BE2C (cell line): ENCODE measurements at regions not wholly inside any gene's neighbourhood (a gene's known extent, or its start where the extent isn't known, plus 50 kb on each side); places are given as distances from the start of the nearest gene placed in this dataset.

Experiments used
- DNase-seq: peaks from one replicate; pipeline ENCODE4 v3.0.0-alpha.2; 2020
- H3K27me3 ChIP-seq: fragments of 250-450 bp; sonication (Bioruptor Pico); 2 replicates; pipeline ENCODE4 v1.5.1; 2020; ENCODE audit warnings: mild to moderate bottlenecking
- H3K36me3 ChIP-seq: fragments of 250-450 bp; sonication (Bioruptor Pico); 2 replicates; pipeline ENCODE4 v1.5.1; 2020; ENCODE audit warnings: mild to moderate bottlenecking
- H3K4me1 ChIP-seq: fragments of 250-450 bp; sonication (Bioruptor Pico); 2 replicates; pipeline ENCODE4 v1.5.1; 2020
- H3K4me3 ChIP-seq: 2 replicates; pipeline ENCODE4 v1.5.1; 2011; ENCODE audit warnings: low read depth, low read length
- H3K9me3 ChIP-seq: fragments of 250-450 bp; sonication (Bioruptor Pico); 2 replicates; pipeline ENCODE4 v1.5.1; 2020
- TF ChIP-seq, protein P1 (sequence below): IDR thresholded peaks from 2 replicates; pipeline ENCODE4 v1.5.1; 2012; ENCODE audit warnings: mild to moderate bottlenecking, low read depth, low read length

DNA sequence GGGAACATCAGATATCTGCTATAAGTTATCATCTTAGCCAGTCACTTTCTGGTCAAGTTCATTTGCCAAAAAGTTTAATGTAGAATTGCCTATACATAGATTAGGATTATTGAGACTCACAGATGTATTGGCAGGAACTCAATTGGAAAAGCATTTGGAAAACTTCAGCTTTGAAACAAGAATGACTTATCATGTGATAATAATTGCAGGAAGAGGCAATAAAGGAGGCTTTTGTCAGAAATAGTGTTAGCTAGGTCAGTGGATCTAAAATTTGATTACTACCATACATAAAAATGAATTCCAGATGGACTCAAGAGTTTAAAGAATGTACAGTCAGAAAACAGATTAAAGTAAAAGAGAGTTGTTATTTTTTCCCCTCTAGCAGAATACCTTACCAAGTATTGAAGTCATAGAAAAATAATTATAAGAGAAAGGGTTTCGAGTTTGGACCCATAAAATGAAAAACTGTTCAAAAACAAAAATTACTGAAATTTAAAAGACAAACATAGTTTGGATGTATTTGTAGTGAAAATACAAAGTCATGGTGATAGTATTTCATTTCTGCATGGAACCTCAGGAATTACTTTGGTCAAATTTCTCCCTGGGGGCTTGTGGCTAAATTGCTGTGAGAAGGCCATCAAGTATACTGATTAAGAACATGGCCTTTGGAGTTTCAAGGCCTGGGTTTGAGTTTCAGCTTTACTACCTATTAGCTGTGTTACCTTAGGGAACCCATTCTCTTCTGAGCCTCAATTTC is 159.9 kb downstream of the TMEM38B start:
- TF ChIP-seq, protein P1, sequence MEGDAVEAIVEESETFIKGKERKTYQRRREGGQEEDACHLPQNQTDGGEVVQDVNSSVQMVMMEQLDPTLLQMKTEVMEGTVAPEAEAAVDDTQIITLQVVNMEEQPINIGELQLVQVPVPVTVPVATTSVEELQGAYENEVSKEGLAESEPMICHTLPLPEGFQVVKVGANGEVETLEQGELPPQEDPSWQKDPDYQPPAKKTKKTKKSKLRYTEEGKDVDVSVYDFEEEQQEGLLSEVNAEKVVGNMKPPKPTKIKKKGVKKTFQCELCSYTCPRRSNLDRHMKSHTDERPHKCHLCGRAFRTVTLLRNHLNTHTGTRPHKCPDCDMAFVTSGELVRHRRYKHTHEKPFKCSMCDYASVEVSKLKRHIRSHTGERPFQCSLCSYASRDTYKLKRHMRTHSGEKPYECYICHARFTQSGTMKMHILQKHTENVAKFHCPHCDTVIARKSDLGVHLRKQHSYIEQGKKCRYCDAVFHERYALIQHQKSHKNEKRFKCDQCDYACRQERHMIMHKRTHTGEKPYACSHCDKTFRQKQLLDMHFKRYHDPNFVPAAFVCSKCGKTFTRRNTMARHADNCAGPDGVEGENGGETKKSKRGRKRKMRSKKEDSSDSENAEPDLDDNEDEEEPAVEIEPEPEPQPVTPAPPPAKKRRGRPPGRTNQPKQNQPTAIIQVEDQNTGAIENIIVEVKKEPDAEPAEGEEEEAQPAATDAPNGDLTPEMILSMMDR, result no peak
- no peaks in the 10 kb centered on the region for H3K27me3 ChIP-seq

DNA sequence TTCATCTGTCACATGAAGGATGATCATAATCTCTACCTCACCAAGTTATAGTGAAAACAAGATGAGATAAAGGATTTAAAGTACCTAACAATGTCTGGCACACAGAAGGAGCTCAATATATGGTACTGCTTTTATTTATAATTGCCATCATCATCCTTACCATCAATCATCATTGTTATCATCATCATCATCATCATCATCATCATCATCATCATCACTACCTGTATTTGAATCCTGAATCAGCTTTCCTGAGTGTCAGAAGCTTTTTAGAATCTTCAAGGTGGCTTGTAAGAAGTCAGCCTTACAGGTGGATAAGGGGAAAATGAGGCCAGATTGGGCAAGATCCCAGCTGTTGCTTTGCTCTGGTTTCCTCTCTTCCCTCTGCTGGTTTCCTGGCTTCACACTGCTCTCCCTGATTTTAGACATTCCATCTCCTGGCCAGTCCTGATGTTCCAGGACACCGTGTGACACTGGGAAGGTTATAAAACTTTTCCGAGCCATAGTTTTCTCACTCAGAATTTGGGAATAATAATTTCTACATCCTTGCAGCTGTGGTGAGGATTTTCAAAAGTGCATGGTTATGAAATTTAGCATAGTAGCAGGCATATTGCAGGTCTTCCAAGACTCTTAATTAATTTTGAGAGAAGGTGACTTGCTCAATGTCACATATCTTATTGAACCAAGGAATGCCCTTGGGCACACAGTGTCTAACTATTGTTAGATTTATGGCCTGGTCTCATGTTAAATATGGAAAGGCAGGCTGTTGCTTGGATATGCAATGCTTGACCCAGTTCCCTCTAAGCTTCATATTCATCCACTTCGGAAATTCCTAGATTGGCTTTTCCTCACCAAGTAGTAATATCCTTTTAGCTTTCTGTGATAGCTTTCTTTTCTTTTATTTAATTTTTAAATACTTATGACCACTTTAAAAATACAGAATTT is 160.7 kb downstream of the TMEM38B start:
- no peaks in the 10 kb centered on the region for H3K4me1 ChIP-seq
- TF ChIP-seq, protein P1, result no peak
- H3K4me3 ChIP-seq, result no peak overlapping the region
- H3K27me3 ChIP-seq, result no peaks in the 10 kb centered on the region
- H3K36me3 ChIP-seq, result no peaks in the 10 kb centered on the region
- DNase-seq, result no peak
- no peaks in the 10 kb centered on the region for H3K9me3 ChIP-seq

More for the DNA sequence above, 159.9 kb downstream of the TMEM38B start:
- no peak for DNase-seq
- H3K9me3 ChIP-seq, result no peaks in the 10 kb centered on the region
- no peaks in the 10 kb centered on the region for H3K36me3 ChIP-seq
- no peaks in the 10 kb centered on the region for H3K4me1 ChIP-seq
- H3K4me3 ChIP-seq, result no peak overlapping the region

DNA sequence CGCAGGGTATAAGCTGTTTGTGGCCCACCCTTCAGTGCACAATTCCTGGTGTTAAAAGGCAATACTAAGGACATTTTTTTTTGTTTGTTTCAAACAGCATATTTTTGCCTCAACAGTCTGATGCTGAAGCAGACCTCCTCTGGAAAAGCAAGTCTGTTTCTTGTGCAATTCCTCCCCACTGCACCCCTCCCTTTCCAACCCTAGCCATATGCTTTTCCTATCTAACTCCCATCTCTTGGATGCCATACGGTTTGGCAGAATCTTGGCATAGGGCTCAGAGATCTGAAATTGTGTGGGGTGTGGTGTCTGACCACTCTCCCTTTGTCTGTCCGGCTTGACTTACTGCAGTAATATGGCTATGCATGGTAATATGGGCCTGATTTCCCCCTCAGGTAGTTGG is 161.6 kb downstream of the TMEM38B start:
- no peaks in the 10 kb centered on the region for H3K9me3 ChIP-seq
- H3K4me1 ChIP-seq, result no peaks in the 10 kb centered on the region
- H3K27me3 ChIP-seq, result no peaks in the 10 kb centered on the region
- no peak for DNase-seq
- no peaks in the 10 kb centered on the region for H3K36me3 ChIP-seq
- TF ChIP-seq, protein P1, result no peak
- H3K4me3 ChIP-seq, result no peak overlapping the region

DNA sequence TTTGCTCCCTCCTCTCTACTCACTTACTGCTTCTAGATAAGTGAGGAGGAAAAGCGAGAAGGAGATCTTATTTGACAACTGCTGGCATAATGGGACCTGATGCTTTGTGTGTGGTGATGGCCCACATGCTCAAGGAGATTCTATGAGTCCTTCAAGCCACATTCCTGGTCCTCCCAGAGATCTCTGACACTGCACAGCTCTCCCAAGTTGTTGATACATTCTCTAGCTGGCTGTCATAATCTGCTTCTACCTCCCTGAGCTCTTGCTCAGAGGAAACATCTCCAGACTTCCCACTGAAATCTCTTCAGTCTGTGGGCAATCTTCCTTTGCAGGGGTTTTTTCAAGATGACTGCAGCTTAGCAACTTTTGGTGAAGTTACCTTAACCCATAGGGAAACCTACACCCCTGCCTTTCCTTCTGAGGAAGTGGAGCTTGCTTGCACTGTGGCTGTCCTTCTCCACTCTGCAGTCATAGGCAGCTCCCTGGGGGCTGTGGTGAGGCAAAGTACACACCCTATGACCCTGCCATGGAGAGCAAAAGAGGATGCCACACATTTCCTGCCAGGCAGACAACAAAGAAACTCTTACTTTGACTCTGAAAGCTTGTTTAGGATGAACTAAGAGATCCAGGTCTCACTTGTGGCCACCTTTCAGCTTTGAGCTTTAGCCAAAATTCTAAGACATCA is 163.8 kb downstream of the TMEM38B start:
- Histone ChIP-seq H3K27me3 (no peaks in the 10 kb centered on the region), H3K4me1 (no peaks in the 10 kb centered on the region), H3K4me3 (no peak overlapping the region), H3K36me3 (no peaks in the 10 kb centered on the region), H3K9me3 (no peaks in the 10 kb centered on the region)
- TF ChIP-seq, protein P1, result no peak
- DNase-seq, result no peak

DNA sequence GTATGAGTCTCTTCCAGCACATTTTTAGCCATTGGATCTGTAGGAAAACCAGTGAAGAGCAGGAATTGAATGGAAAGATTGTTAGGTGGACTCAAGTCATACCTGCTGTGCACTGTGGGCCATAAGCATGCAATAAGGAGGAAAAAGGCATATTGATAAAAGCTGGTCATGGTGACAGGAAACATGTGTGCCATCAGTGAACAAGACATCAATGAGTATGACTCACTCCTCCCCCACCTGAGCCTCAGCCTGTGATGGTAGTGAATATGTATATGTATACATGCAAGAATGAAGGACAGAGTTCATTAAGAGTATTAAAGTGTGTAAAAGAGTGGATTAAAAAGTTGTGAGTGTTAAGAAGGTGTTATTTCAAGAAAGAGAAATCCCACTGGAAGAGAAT is 164.5 kb downstream of the TMEM38B start:
- Histone ChIP-seq H3K27me3 (no peaks in the 10 kb centered on the region), H3K36me3 (no peaks in the 10 kb centered on the region), H3K9me3 (no peaks in the 10 kb centered on the region), H3K4me3 (no peak overlapping the region), H3K4me1 (no peaks in the 10 kb centered on the region)
- no peak for DNase-seq
- TF ChIP-seq, protein P1, result no peak
